ENCODE measurements at regions not wholly inside any gene's neighbourhood (a gene's known extent, or its start where the extent isn't known, plus 50 kb on each side); places are given as distances from the start of the nearest gene placed in this dataset.

DNA sequence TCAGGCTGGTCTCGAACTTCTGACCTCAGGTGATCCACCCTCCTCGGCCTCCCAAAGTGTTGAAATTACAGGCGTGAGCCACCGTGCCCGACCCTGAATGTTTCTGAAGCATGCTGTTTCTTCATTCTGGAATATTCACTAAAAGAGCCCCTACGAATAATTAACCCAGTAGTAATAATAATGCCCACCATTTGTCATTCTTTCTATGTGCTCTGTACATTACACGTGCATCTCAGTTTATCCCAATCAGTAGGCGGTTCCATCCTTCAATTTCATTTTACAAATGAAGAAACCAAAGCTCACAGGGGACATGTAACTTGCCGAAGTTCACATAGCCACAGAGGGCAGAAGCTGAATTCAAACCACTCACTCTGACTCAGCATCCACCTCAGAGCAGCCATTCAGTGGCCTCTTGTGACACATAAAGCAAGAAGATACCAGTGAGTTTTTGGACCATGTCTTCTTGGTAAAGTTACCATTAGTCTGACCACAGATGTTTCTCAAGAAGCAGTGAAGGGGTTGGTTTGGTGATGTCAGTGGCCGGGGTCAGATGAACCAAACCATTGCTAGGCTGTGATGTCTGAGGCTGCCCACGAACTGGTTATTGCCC, 71.9 kb upstream of the DUSP5 start:
- TF ChIP-seq POLR2A (IDR thresholded peaks at IDR 0.05): no peak
- TF ChIP-seq, protein P1, sequence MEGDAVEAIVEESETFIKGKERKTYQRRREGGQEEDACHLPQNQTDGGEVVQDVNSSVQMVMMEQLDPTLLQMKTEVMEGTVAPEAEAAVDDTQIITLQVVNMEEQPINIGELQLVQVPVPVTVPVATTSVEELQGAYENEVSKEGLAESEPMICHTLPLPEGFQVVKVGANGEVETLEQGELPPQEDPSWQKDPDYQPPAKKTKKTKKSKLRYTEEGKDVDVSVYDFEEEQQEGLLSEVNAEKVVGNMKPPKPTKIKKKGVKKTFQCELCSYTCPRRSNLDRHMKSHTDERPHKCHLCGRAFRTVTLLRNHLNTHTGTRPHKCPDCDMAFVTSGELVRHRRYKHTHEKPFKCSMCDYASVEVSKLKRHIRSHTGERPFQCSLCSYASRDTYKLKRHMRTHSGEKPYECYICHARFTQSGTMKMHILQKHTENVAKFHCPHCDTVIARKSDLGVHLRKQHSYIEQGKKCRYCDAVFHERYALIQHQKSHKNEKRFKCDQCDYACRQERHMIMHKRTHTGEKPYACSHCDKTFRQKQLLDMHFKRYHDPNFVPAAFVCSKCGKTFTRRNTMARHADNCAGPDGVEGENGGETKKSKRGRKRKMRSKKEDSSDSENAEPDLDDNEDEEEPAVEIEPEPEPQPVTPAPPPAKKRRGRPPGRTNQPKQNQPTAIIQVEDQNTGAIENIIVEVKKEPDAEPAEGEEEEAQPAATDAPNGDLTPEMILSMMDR (IDR thresholded peaks at IDR 0.05): no peak
